HG03354 (cell line): ENCODE measurements at regions not wholly inside any gene's neighbourhood (a gene's known extent, or its start where the extent isn't known, plus 50 kb on each side); places are given as distances from the start of the nearest gene placed in this dataset.
"Not testable (repeated sequence)": the region's sequence is repeated elsewhere in the genome, so short reads cannot be mapped to it uniquely, and the experiment has no call there.

Experiments used
- ATAC-seq: cut with Tn5 transposase; IDR thresholded peaks from one replicate; pipeline ENCODE4 v1.9.1; 2021; ENCODE audit warnings: mild to moderate bottlenecking; ENCODE audit not compliant: unreplicated experiment, poor library complexity, severe bottlenecking

GRCh38 chr10:34911661-34912205, 96.6 kb upstream of the PARD3 start:
- ATAC-seq: no peak

- no peak for ATAC-seq
Observed at GRCh38 chr10:34908481-34908880, 93.4 kb upstream of the PARD3 start.

- no peak for ATAC-seq
Observed at GRCh38 chr10:34907743-34908430, 92.8 kb upstream of the PARD3 start.

- ATAC-seq: no peak
Observed at GRCh38 chr10:34906067-34906965, 91.2 kb upstream of the PARD3 start.

GRCh38 chr10:34905200-34905927, 90.3 kb upstream of the PARD3 start:
- no peak for ATAC-seq

- ATAC-seq: no peak
Observed at GRCh38 chr10:34904191-34904590, 89.1 kb upstream of the PARD3 start.

- no peak for ATAC-seq
Observed at GRCh38 chr10:34899161-34899560, 84.1 kb upstream of the PARD3 start.

- no peak for ATAC-seq
Observed at GRCh38 chr10:34895977-34896376, 80.9 kb upstream of the PARD3 start.

- ATAC-seq: not testable (repeated sequence)
Observed at GRCh38 chr10:34895046-34895445, 80.0 kb upstream of the PARD3 start.

GRCh38 chr10:34892521-34892920, 77.4 kb upstream of the PARD3 start:
- ATAC-seq: not testable (repeated sequence)

GRCh38 chr10:34890939-34891338, 75.8 kb upstream of the PARD3 start:
- ATAC-seq: no peak

- ATAC-seq: no peak
Observed at GRCh38 chr10:34889004-34889869, 74.1 kb upstream of the PARD3 start.

GRCh38 chr10:34886906-34887642, 72.0 kb upstream of the PARD3 start:
- ATAC-seq: no peak

GRCh38 chr10:34885898-34886297, 70.8 kb upstream of the PARD3 start:
- ATAC-seq: no peak

- no peak for ATAC-seq
Observed at GRCh38 chr10:34885011-34885410, 69.9 kb upstream of the PARD3 start.

GRCh38 chr10:34884272-34884952, 69.3 kb upstream of the PARD3 start:
- no peak for ATAC-seq

- no peak for ATAC-seq
Observed at GRCh38 chr10:34880817-34881216, 65.7 kb upstream of the PARD3 start.

- ATAC-seq: not testable (repeated sequence)
Observed at GRCh38 chr10:34878651-34879050, 63.6 kb upstream of the PARD3 start.
